K562 (cell line): ENCODE measurements at regions not wholly inside any gene's neighbourhood (a gene's known extent, or its start where the extent isn't known, plus 50 kb on each side); places are given as distances from the start of the nearest gene placed in this dataset.

Experiments
- ATAC-seq: fragments of 200-7000 bp; cut with Tn5 transposase; 3 replicates; pipeline ENCODE4 v1.9.1; 2020; ENCODE audit warnings: moderate library complexity
- BruUV-seq: library from RNA; stranded (reverse); fragments of 400-500 nt; replicated peaks from 2 replicates; lab custom pipeline; 2021; lab: Mats Ljungman, UMichigan
- CTCF ChIA-PET: fragments of 300-600 bp; formaldehyde crosslinking; extraction: SDS; loops from one replicate; lab custom pipeline; 2021; ENCODE audit warnings: low intra/inter-chr PET ratio; lab: Yijun Ruan, JAX
- POLR2A ChIA-PET: fragments of 300-600, 350-650 bp; sonication (Branson Sonifier 250); formaldehyde crosslinking; extraction: SDS; loops from one replicate; lab custom pipeline; 2021; ENCODE audit warnings: antibody characterized with exemption, inconsistent platforms; lab: Yijun Ruan, JAX
- DNase-seq, 4 experiments: peaks; one replicate each; pipeline versions ENCODE4 v3.0.0 to v3.0.0-alpha.2; 2011 to 2018; ENCODE audit warnings: low spot score in 3 of 4, mixed read lengths in 3 of 4; ENCODE audit errors: extremely low read depth in 1 of 4
- FAIRE-seq: peaks from 2 replicates; lab custom pipeline; 2011; peaks lifted over from hg19 to GRCh38; lab: Jason Lieb, UNC
- H2AFZ ChIP-seq: 2 replicates; pipeline ENCODE4 v1.6.0; 2011; ENCODE audit warnings: low read depth, low read length, control low read depth, inconsistent platforms
- H3K27ac ChIP-seq: fragments of 200-600 bp; 3 replicates; pipeline ENCODE4 v1.8.0; 2011; ENCODE audit warnings: low read depth, mild to moderate bottlenecking, control low read depth, inconsistent platforms, low read length, moderate library complexity, mixed read lengths; ENCODE audit errors: extremely low read depth
- H3K27me3 ChIP-seq, 2 experiments: fragments of 300-600 bp in 1 of 2; 2 replicates in 1 of 2; 3 replicates in 1 of 2; pipeline versions ENCODE4 v1.6.0 to v1.8.0; 2011; ENCODE audit warnings: inconsistent platforms in 2 of 2, low read length in 2 of 2, mild to moderate bottlenecking in 1 of 2, mixed read lengths in 1 of 2, moderate library complexity in 1 of 2; ENCODE audit not compliant: control insufficient read depth in 2 of 2, insufficient read depth in 2 of 2
- H3K36me3 ChIP-seq: fragments of 300-600 bp; 3 replicates; pipeline ENCODE4 v1.8.0; 2011; ENCODE audit warnings: mild to moderate bottlenecking, low read length, inconsistent platforms; ENCODE audit not compliant: control insufficient read depth, insufficient read depth
- H3K4me1 ChIP-seq, 2 experiments: fragments of 200-600 bp in 1 of 2; replicated peaks in 1 of 2; 2 replicates in 1 of 2; 3 replicates in 1 of 2; pipeline versions ENCODE4 v1.5.1 to v1.8.0; 2011; ENCODE audit warnings: inconsistent platforms in 2 of 2, low read length in 2 of 2, mild to moderate bottlenecking in 1 of 2, mixed read lengths in 1 of 2, moderate library complexity in 1 of 2; ENCODE audit not compliant: control insufficient read depth in 2 of 2, insufficient read depth in 2 of 2
- H3K4me2 ChIP-seq: 2 replicates; pipeline ENCODE4 v1.6.1; 2011; ENCODE audit warnings: low read length, control low read depth, inconsistent platforms, mixed read lengths; ENCODE audit not compliant: insufficient read depth
- H3K4me3 ChIP-seq: fragments of 200-600 bp; sonication (generic), shearing (Covaris generic); 2 replicates; pipeline ENCODE4 v1.5.1; 2016; ENCODE audit warnings: control low read depth, inconsistent platforms
- H3K79me2 ChIP-seq: fragments of 200-600 bp; 3 replicates; pipeline ENCODE4 v1.8.0; 2011; ENCODE audit warnings: low read length, inconsistent platforms; ENCODE audit not compliant: control insufficient read depth, insufficient read depth
- H3K9ac ChIP-seq, 2 experiments: 2 replicates each; pipeline versions ENCODE4 v1.6.0 to v1.6.1; 2011; ENCODE audit warnings: low read depth in 2 of 2, low read length in 2 of 2, control low read depth in 1 of 2, inconsistent platforms in 1 of 2, mild to moderate bottlenecking in 1 of 2, mixed read lengths in 1 of 2; ENCODE audit not compliant: insufficient read depth in 1 of 2
- H3K9me1 ChIP-seq: one replicate; pipeline ENCODE4 v1.6.0; 2011; ENCODE audit warnings: inconsistent platforms, mild to moderate bottlenecking, low read length, moderate library complexity; ENCODE audit not compliant: control insufficient read depth, insufficient read depth
- H3K9me3 ChIP-seq: replicated peaks from 2 replicates; pipeline ENCODE4 v1.5.1; 2011; ENCODE audit warnings: low read depth, low read length, inconsistent platforms; ENCODE audit not compliant: control insufficient read depth, insufficient read depth
- H4K20me1 ChIP-seq: replicated peaks from 2 replicates; pipeline ENCODE4 v1.6.1; 2011; ENCODE audit warnings: low read length, inconsistent platforms, mixed read lengths; ENCODE audit not compliant: control insufficient read depth, insufficient read depth
- ASH1L ChIP-seq: fragments of 450-650 bp; IDR thresholded peaks from 2 replicates; pipeline ENCODE4 v1.6.1; 2018; ENCODE audit warnings: borderline replicate concordance, mild to moderate bottlenecking, low read depth; ENCODE audit not compliant: partially characterized antibody
- BACH1 ChIP-seq: fragments of 200-800 bp; sonication (Bioruptor generic); IDR thresholded peaks from 2 replicates; pipeline ENCODE4 v1.6.1; 2016; ENCODE audit warnings: missing genetic modification characterization, missing compliant biosample characterization
- CC2D1A ChIP-seq: fragments of 450-650 bp; IDR thresholded peaks from 2 replicates; pipeline ENCODE4 v1.6.1; 2017; ENCODE audit warnings: mild to moderate bottlenecking
- E2F1 ChIP-seq: sonication (generic); formaldehyde crosslinking; IDR thresholded peaks from 2 replicates; pipeline ENCODE4 v1.8.1; 2023; ENCODE audit warnings: mild to moderate bottlenecking, missing genetic modification reagents, moderate library complexity
- E2F6 ChIP-seq, 2 experiments: IDR thresholded peaks; 2 replicates each; pipeline ENCODE4 v1.6.1; 2011; ENCODE audit warnings: borderline replicate concordance in 1 of 2, control low read depth in 1 of 2, low read depth in 1 of 2, low read length in 1 of 2, mild to moderate bottlenecking in 1 of 2, mixed read lengths in 1 of 2, moderate library complexity in 1 of 2; ENCODE audit not compliant: insufficient read depth in 1 of 2, insufficient read length in 1 of 2, poor library complexity in 1 of 2, severe bottlenecking in 1 of 2; ENCODE audit errors: extremely low read depth in 1 of 2
- ELK1 ChIP-seq: sonication (generic); formaldehyde crosslinking; IDR thresholded peaks from 2 replicates; pipeline ENCODE4 v1.8.1; 2022; ENCODE audit warnings: missing genetic modification reagents
- FOXP4 ChIP-seq: sonication (generic); formaldehyde crosslinking; IDR thresholded peaks from 2 replicates; pipeline ENCODE4 v1.8.0; 2022; ENCODE audit warnings: mild to moderate bottlenecking, missing genetic modification reagents, borderline replicate concordance
- MYBL2 ChIP-seq, 2 experiments: fragments of 450-650 bp in 1 of 2; sonication (generic) in 1 of 2; formaldehyde crosslinking in 1 of 2; IDR thresholded peaks; 2 replicates each; pipeline versions ENCODE4 v1.6.1 to v1.8.1; 2017 to 2022; ENCODE audit warnings: borderline replicate concordance in 1 of 2, inconsistent platforms in 1 of 2, low read depth in 1 of 2, mild to moderate bottlenecking in 1 of 2, missing genetic modification reagents in 1 of 2, moderate library complexity in 1 of 2
- NUFIP1 ChIP-seq: fragments of 450-650 bp; IDR thresholded peaks from 2 replicates; pipeline ENCODE4 v1.6.1; 2018; ENCODE audit not compliant: partially characterized antibody
- RAD21 ChIP-seq, 2 experiments: fragments of 250-450 bp in 1 of 2; fragments of 450-650 bp in 1 of 2; sonication (Bioruptor Pico) in 1 of 2; formaldehyde crosslinking in 1 of 2; IDR thresholded peaks in 1 of 2; conservative IDR thresholded peaks in 1 of 2; 2 replicates each; pipeline versions ENCODE4 v1.4.0 to v1.8.0; 2020 to 2022; ENCODE audit warnings: mild to moderate bottlenecking in 2 of 2, moderate library complexity in 1 of 2
- ZNF398 ChIP-seq: fragments of 250-450 bp; sonication (Bioruptor Pico); IDR thresholded peaks from 2 replicates; pipeline ENCODE4 v1.8.0; 2021; ENCODE audit warnings: moderate library complexity, mild to moderate bottlenecking, inconsistent platforms
- ZNF512 ChIP-seq: IDR thresholded peaks from 2 replicates; pipeline ENCODE4 v1.6.1; 2016; ENCODE audit warnings: missing genetic modification characterization, missing compliant biosample characterization
- WGBS: fragments of 100-300 bp; shearing (Covaris generic); methylation state at CpG from one replicate; pipeline ENCODE4 v1.1.6; 2016; ENCODE audit warnings: low coverage, mixed read lengths; ENCODE audit not compliant: insufficient coverage; ENCODE audit errors: missing lambda C conversion rate; 5-methylcytosine and 5-hydroxymethylcytosine counted together
- in situ Hi-C: fragments of 300-500 bp; cut with MboI; formaldehyde crosslinking; loops from 4 replicates; pipeline ENCODE4 v1.15.0; 2018; ENCODE audit warnings: inconsistent platforms, mixed read lengths
- intact Hi-C: fragments of 100-400 bp; cut with micrococcal nuclease; formaldehyde crosslinking; loops from 2 replicates; pipeline ENCODE4 v1.14.2; 2022

GRCh38 chr12:127728729-127729128 is 538.2 kb upstream of the TMEM132C start:
- H3K27me3 ChIP-seq = no peaks in the 10 kb centered on the region
- H3K4me1 ChIP-seq = no peaks in the 10 kb centered on the region
- WGBS = 2% methylated on average over 5 of the region's 5 CpGs
- in situ Hi-C loops (no loop called here), intact Hi-C loops (no loop called here)
- no peaks in the 10 kb centered on the region for H3K79me2 ChIP-seq
- H3K36me3 ChIP-seq = no peaks in the 10 kb centered on the region
- FAIRE-seq = no peak
- no TSS peak for BruUV-seq
- H3K4me3 ChIP-seq = no peak overlapping the region
- no peaks in the 10 kb centered on the region for H4K20me1 ChIP-seq
- no peak for ATAC-seq
- no peak overlapping the region for H3K9ac ChIP-seq
- POLR2A ChIA-PET = no interaction called here
- CTCF ChIA-PET = no interaction called here
- H2AFZ ChIP-seq = no peak overlapping the region
- H3K9me3 ChIP-seq = no peaks in the 10 kb centered on the region
- DNase-seq = no peak
- H3K4me2 ChIP-seq = no peak overlapping the region
- H3K27ac ChIP-seq = no peak overlapping the region
- no peaks in the 10 kb centered on the region for H3K9me1 ChIP-seq
- TF ChIP-seq E2F1 (CRISPR knock-in tag) (no peak), RAD21 (CRISPR knock-in tag; conservative IDR thresholded peaks at IDR 0.05 in 1 of 2, IDR thresholded peaks at IDR 0.05 in 1 of 2) (no peak), CC2D1A (no peak), NUFIP1 (no peak), MYBL2 (IDR thresholded peaks at IDR 0.05; ENCODE audit: low read depth) (no peak), MYBL2 (CRISPR knock-in tag; IDR thresholded peaks at IDR 0.05; ENCODE audit: borderline replicate concordance) (no peak), ZNF512 (tag) (no peak), ZNF398 (CRISPR knock-in tag) (no peak), ASH1L (no peak), ELK1 (CRISPR knock-in tag) (no peak), BACH1 (tag) (no peak), E2F6 (IDR thresholded peaks at IDR 0.05; ENCODE audit: borderline replicate concordance in 1 of 2, extremely low read depth in 1 of 2, insufficient read depth in 1 of 2, insufficient read length in 1 of 2, low read depth in 1 of 2, low read length in 1 of 2, poor library complexity in 1 of 2, severe bottlenecking in 1 of 2) (no peak), FOXP4 (CRISPR knock-in tag) (no peak)
